ENCODE measurements at regions not wholly inside any gene's neighbourhood (a gene's known extent, or its start where the extent isn't known, plus 50 kb on each side); places are given as distances from the start of the nearest gene placed in this dataset.

- no peak for DNase-seq
Measured at GRCh38 chr4:188197566-188197965, 58.3 kb downstream of the TRIML1 start.

GRCh38 chr4:188198982-188199792, 59.9 kb downstream of the TRIML1 start:
- DNase-seq = no peak

DNA sequence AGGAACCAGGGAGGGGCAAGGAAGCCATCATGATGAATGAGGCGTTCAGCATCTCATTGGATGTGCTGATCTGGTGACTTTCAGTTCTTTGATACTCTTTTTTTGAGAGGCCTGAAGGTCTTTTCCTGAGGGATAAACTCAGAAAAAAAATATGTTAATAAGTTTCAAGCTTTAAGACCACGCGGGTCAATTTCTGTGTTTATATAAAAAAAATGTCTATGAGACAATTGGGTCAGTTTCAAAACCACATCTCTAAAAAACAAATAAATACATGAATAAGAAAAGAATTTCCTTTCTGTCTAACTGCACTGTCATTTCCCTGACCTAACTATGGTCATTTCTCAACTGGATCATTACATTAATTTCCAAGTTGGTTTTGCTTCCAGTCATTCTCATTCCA, 62.6 kb downstream of the TRIML1 start:
- DNase-seq = no peak

GRCh38 chr4:188206783-188207182, 67.5 kb downstream of the TRIML1 start:
- DNase-seq = no peak

GRCh38 chr4:188214861-188215260, 75.6 kb downstream of the TRIML1 start:
- no peak for DNase-seq

DNA sequence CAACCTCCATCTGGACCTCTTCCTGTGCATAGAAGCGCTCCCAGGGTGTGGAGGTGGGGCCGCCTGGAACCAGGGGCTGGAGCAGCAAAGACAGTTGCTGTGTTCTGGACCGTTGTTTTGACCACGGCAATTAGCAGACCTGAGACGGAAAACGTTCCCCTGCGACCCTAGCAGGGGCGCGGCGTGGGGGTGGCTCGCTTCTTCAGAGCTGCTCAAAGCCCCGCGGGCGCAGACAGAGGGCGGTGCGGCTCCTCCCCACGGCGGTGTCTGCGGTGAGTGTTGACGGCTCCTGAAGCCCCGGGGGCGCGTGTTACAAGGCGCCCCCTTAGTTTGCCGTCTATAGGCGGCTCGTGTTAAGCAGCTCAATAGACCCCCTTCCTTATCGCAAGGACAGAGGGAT, 79.2 kb downstream of the TRIML1 start:
- DNase-seq = no peak

- no peak for DNase-seq
Measured at GRCh38 chr4:188220006-188220405, 80.8 kb downstream of the TRIML1 start.

GRCh38 chr4:188221090-188221489, 81.8 kb downstream of the TRIML1 start:
- DNase-seq = no peak

- no peak for DNase-seq
Measured at GRCh38 chr4:188228279-188228678, 89.0 kb downstream of the TRIML1 start.

DNA sequence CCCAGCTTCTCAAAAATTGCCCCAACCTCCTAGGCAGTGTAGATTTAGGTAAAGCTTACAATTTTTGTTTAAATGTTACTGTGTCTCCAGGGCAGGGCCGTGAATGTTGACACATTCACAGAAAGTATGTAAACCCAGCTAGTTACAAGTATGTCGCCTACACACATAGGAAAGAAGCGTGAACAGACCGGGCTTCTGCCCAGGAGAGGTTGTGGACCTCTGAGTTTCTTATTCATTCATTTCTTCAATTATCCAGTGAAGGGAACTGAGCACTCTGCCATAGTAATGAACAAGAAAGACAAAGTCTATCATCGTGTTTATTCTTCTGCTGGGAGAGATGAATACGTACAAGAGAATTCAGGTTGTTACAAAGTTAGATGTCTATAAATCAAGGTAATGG, 93.2 kb downstream of the TRIML1 start:
- DNase-seq = no peak

GRCh38 chr4:188242041-188242440, 102.8 kb downstream of the TRIML1 start:
- DNase-seq = no peak

- no peak for DNase-seq
Measured at GRCh38 chr4:188245651-188246050, 106.4 kb downstream of the TRIML1 start.

DNA sequence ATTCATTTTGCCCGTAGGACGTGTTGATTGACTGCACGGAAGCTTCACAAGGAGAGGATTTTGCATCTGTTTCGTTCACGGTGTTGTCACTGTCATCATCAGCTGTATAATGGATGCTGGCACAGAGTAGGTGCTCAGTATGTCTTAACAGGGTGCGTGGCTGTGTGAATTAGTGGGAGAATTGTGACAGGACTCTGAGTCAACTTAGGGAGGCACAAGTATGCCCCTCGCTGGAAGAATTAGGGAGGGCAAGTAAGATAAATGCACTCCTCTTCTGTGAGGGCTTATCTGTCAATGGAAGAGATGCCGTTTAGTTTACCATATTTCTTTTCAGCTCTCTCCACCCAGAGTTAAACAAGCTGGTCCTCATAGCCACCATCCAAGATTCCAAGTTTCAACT, 107.2 kb downstream of the TRIML1 start:
- DNase-seq = no peak

- DNase-seq = no peak
Measured at GRCh38 chr4:188254211-188254610, 115.0 kb downstream of the TRIML1 start.

GRCh38 chr4:188262464-188262863, 123.2 kb downstream of the TRIML1 start:
- peak; percentile 51 for DNase-seq

DNA sequence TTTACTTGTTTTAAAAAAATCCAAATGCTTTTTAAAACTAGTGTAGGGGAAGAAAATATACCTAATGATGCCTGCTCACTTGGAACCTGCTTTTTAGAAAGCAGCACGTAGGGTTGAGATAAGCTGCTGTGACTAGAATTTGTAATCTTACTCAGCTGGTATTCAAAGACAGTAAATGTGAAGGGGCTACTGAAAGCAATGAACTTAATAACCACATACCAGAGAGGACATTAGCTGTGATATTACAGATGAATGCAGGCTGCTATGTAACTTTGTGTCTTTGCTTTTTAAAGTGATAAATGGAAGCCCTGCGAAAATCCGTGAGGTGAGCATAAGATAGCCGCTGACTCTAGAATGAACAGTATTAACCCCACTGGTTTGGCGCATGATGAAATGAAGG, 124.1 kb downstream of the TRIML1 start:
- no peak for DNase-seq

DNA sequence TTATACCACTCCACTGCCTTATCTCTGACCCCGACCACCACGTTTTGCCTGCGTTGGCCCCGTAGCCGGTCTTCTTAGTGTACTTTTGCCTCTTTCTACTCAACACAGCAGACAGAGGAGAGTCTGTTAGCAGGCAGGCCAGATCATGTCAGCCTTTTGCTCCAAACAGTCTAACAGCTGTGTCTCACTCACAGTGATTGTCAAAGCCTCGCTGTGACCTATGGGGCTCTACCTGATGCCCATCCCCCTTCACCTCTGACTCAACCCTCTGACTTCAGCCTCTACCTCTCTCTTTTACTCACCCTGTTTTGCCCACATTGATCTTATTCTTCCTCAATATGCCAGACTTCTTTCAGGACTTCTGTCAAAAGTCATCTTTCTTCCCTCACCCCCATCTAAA, 127.1 kb downstream of the TRIML1 start:
- DNase-seq = no peak

GRCh38 chr4:188268131-188268908, 129.1 kb downstream of the TRIML1 start:
- no peak for DNase-seq

DNA sequence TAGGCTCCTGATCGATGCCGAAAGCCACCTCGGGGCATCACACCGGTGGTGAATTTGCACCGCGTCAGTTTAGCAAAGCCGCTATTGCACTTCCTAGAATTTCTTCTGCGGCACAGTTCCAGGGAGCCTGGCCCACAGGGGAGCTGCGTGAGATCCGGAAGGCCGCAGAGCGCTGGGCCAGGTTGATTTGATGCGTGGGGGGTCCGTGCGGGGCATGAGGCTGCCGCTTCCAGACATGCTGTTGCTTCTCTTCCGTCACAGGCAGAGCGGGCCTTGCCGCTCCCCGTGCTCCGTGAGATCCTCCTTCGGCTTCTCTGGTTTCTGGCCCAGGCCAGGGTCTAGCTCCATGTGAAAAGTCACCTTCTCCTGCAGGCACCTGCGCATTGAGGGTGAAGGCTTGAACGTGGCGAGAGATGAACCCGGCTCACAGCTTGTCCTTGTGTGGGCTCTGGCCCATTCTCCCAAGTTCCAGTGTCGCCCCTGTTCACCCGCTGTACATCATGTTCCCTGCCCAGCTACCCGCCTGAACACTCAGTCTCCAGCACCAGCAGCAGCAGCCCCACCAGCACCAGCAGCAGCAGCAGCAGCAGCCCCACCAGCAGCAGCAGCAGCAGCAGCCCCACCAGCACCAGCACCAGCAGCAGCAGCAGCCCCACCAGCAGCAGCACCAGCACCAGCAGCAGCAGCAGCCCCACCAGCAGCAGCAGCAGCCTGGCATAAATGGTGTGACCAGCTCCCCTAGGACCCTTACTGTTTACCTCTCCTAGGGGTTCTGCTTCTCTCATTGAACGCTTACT, 131.2 kb downstream of the TRIML1 start:
- no peak for DNase-seq

- DNase-seq = no peak
Measured at GRCh38 chr4:188275686-188276085, 136.4 kb downstream of the TRIML1 start.

DNA sequence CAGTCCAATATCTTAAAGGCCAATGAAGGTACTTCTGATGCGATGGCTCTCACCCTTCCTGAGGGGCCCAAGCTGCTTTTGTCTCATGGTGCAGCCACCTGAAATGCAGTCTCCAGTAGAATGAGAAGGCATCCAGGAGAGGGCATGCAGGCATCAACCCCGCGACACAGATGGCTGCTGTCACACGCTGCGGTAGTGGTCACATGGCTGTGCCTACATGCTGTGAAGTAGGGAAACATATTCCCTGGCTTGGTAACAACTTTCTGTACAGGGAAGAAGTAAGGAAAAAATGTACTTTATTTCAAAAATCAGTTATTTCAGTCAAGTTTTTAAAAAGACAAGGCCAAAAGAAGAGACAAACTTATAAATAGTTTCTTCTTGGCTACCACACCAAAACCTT, 139.9 kb downstream of the TRIML1 start:
- no peak for DNase-seq

GRCh38 chr4:188282471-188283232, 143.4 kb downstream of the TRIML1 start:
- DNase-seq = no peak

Data from amniotic stem cell (primary cell).